DND-41 (cell line): ENCODE measurements at regions not wholly inside any gene's neighbourhood (a gene's known extent, or its start where the extent isn't known, plus 50 kb on each side); places are given as distances from the start of the nearest gene placed in this dataset.

ENCODE experiments used
- ATAC-seq: fragments of 200-7000 bp; cut with Tn5 transposase; 3 replicates; pipeline ENCODE4 v1.9.1; 2021; ENCODE audit warnings: low read depth; ENCODE audit not compliant: insufficient read depth
- DNase-seq: peaks from one replicate; pipeline ENCODE4 v3.0.0-alpha.2; 2020
- H2AFZ ChIP-seq: 2 replicates; pipeline ENCODE4 v1.6.0; 2012; ENCODE audit warnings: low read depth, low read length
- H3K27ac ChIP-seq: 2 replicates; pipeline ENCODE4 v1.5.1; 2012; ENCODE audit warnings: low read length, inconsistent platforms
- H3K27me3 ChIP-seq: fragments of 200-600 bp; sonication (generic); 2 replicates; pipeline ENCODE4 v1.6.0; 2012; ENCODE audit warnings: low read length, mild to moderate bottlenecking, inconsistent platforms; ENCODE audit not compliant: insufficient read depth, poor library complexity
- H3K36me3 ChIP-seq: 2 replicates; pipeline ENCODE4 v1.5.1; 2012; ENCODE audit warnings: low read length, inconsistent platforms; ENCODE audit not compliant: insufficient read depth
- H3K4me1 ChIP-seq: 2 replicates; pipeline ENCODE4 v1.5.1; 2012; ENCODE audit warnings: mild to moderate bottlenecking, low read length; ENCODE audit not compliant: insufficient read depth
- H3K4me2 ChIP-seq: 2 replicates; pipeline ENCODE4 v1.6.0; 2012; ENCODE audit warnings: mild to moderate bottlenecking, moderate library complexity, low read length, inconsistent platforms; ENCODE audit not compliant: insufficient read depth
- H3K4me3 ChIP-seq, 2 experiments: fragments of 200-600 bp in 1 of 2; shearing (Covaris generic) in 1 of 2; 2 replicates each; pipeline ENCODE4 v1.5.1; 2012 to 2016; ENCODE audit warnings: inconsistent platforms in 2 of 2, low read length in 2 of 2, mild to moderate bottlenecking in 2 of 2, low read depth in 1 of 2, moderate library complexity in 1 of 2
- H3K79me2 ChIP-seq: 2 replicates; pipeline ENCODE4 v1.6.0; 2012; ENCODE audit warnings: low read length, inconsistent platforms; ENCODE audit not compliant: insufficient read depth
- H3K9ac ChIP-seq: 2 replicates; pipeline ENCODE4 v1.6.0; 2012; ENCODE audit warnings: low read depth, mild to moderate bottlenecking, inconsistent platforms, low read length, moderate library complexity
- H3K9me3 ChIP-seq: 2 replicates; pipeline ENCODE4 v1.5.1; 2012; ENCODE audit warnings: low read length, moderate library complexity, mild to moderate bottlenecking, inconsistent platforms; ENCODE audit not compliant: insufficient read depth, severe bottlenecking
- H4K20me1 ChIP-seq: 2 replicates; pipeline ENCODE4 v1.6.0; 2012; ENCODE audit warnings: low read length; ENCODE audit not compliant: insufficient read depth
- CTCF ChIP-seq: IDR thresholded peaks from 2 replicates; pipeline ENCODE4 v1.5.1; 2012; ENCODE audit warnings: borderline replicate concordance, low read length, moderate library complexity, mild to moderate bottlenecking; ENCODE audit not compliant: poor library complexity, severe bottlenecking; ENCODE audit errors: extremely low read depth
- EZH2 ChIP-seq: IDR thresholded peaks from 3 replicates; pipeline ENCODE4 v1.6.1; 2012; ENCODE audit warnings: borderline replicate concordance, low read depth, mild to moderate bottlenecking, moderate library complexity, low read length, inconsistent platforms; ENCODE audit not compliant: severe bottlenecking

- H3K27ac ChIP-seq = no peak overlapping the region
- no peaks in the 10 kb centered on the region for H3K4me1 ChIP-seq
- no peaks in the 10 kb centered on the region for H3K36me3 ChIP-seq
- no peak for TF ChIP-seq CTCF
- no peak for TF ChIP-seq EZH2
- peaks cover 24% of the 10 kb centered on the region for H3K27me3 ChIP-seq
- no peaks in the 10 kb centered on the region for H3K9me3 ChIP-seq
- H3K9ac ChIP-seq = no peak overlapping the region
- no peak overlapping the region for H2AFZ ChIP-seq
- H3K79me2 ChIP-seq = no peaks in the 10 kb centered on the region
- no peak for DNase-seq
- ATAC-seq = no peak
- H3K4me3 ChIP-seq = no peak overlapping the region
- no peaks in the 10 kb centered on the region for H4K20me1 ChIP-seq
- H3K4me2 ChIP-seq = no peak overlapping the region
Observed at GRCh38 chr14:61226015-61226654, 55.0 kb downstream of the TMEM30B start.

- Histone ChIP-seq H3K79me2 (no peaks in the 10 kb centered on the region), H3K4me3 (no peak overlapping the region), H3K27me3 (peaks cover 23% of the 10 kb centered on the region), H3K4me2 (no peak overlapping the region), H2AFZ (no peak overlapping the region), H3K9me3 (no peaks in the 10 kb centered on the region), H3K36me3 (no peaks in the 10 kb centered on the region), H3K27ac (no peak overlapping the region), H3K9ac (no peak overlapping the region), H4K20me1 (no peaks in the 10 kb centered on the region), H3K4me1 (no peaks in the 10 kb centered on the region)
- no peak for TF ChIP-seq EZH2
- no peak for TF ChIP-seq CTCF
- no peak for ATAC-seq
- no peak for DNase-seq
Observed at GRCh38 chr14:61225344-61225743, 55.8 kb downstream of the TMEM30B start.

GRCh38 chr14:61223552-61223951 is 57.6 kb downstream of the TMEM30B start:
- H4K20me1 ChIP-seq = no peaks in the 10 kb centered on the region
- no peak overlapping the region for H3K27ac ChIP-seq
- no peak overlapping the region for H3K9ac ChIP-seq
- H2AFZ ChIP-seq = no peak overlapping the region
- H3K27me3 ChIP-seq = peaks cover 24% of the 10 kb centered on the region
- H3K4me1 ChIP-seq = no peaks in the 10 kb centered on the region
- ATAC-seq (no peak), DNase-seq (no peak)
- no peaks in the 10 kb centered on the region for H3K9me3 ChIP-seq
- no peak overlapping the region for H3K4me3 ChIP-seq
- TF ChIP-seq CTCF (no peak), EZH2 (no peak)
- H3K36me3 ChIP-seq = no peaks in the 10 kb centered on the region
- no peak overlapping the region for H3K4me2 ChIP-seq
- no peaks in the 10 kb centered on the region for H3K79me2 ChIP-seq
